ENCODE measurements at regions not wholly inside any gene's neighbourhood (a gene's known extent, or its start where the extent isn't known, plus 50 kb on each side); places are given as distances from the start of the nearest gene placed in this dataset.

DNA sequence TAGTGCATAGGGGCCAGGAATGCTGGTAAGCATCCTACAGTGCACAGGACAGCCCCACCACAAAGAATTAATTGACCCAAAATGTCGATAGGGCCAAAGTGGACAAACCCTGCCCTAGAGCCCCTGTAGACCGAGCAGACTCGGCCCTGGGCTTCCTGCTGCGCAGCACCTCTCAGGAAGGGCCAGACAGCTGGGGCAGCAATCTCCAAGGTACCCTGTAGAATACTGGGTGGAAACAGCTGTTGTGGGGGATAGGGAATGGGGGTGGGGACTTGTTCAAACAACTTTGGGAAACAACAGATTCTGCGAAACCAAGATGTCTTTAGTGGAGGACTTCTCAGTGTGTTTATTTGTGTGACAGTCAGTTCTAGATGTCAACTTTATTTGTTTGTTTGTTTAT, 67.1 kb downstream of the MRPL46 start:
- TF ChIP-seq, protein P1, sequence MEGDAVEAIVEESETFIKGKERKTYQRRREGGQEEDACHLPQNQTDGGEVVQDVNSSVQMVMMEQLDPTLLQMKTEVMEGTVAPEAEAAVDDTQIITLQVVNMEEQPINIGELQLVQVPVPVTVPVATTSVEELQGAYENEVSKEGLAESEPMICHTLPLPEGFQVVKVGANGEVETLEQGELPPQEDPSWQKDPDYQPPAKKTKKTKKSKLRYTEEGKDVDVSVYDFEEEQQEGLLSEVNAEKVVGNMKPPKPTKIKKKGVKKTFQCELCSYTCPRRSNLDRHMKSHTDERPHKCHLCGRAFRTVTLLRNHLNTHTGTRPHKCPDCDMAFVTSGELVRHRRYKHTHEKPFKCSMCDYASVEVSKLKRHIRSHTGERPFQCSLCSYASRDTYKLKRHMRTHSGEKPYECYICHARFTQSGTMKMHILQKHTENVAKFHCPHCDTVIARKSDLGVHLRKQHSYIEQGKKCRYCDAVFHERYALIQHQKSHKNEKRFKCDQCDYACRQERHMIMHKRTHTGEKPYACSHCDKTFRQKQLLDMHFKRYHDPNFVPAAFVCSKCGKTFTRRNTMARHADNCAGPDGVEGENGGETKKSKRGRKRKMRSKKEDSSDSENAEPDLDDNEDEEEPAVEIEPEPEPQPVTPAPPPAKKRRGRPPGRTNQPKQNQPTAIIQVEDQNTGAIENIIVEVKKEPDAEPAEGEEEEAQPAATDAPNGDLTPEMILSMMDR (IDR thresholded peaks at IDR 0.05) = no peak
- TF ChIP-seq EP300 (IDR thresholded peaks at IDR 0.05) = no peak
- TF ChIP-seq POLR2A (IDR thresholded peaks at IDR 0.05; ENCODE audit: low read depth) = no peak
- no peak for TF ChIP-seq POLR2AphosphoS5 (IDR thresholded peaks at IDR 0.05)

Data from esophagus muscularis mucosa (tissue), 4 donors.